OCI-M2 (cell line): ENCODE measurements at regions not wholly inside any gene's neighbourhood (a gene's known extent, or its start where the extent isn't known, plus 50 kb on each side); places are given as distances from the start of the nearest gene placed in this dataset.
"Not testable (repeated sequence)": the region's sequence is repeated elsewhere in the genome, so short reads cannot be mapped to it uniquely, and the experiment has no call there.

ENCODE experiments used
- DNase-seq: peaks from one replicate; lab custom pipeline; 2025; ENCODE audit not compliant: unreplicated experiment; lab: John Stamatoyannopoulos, UW

DNA sequence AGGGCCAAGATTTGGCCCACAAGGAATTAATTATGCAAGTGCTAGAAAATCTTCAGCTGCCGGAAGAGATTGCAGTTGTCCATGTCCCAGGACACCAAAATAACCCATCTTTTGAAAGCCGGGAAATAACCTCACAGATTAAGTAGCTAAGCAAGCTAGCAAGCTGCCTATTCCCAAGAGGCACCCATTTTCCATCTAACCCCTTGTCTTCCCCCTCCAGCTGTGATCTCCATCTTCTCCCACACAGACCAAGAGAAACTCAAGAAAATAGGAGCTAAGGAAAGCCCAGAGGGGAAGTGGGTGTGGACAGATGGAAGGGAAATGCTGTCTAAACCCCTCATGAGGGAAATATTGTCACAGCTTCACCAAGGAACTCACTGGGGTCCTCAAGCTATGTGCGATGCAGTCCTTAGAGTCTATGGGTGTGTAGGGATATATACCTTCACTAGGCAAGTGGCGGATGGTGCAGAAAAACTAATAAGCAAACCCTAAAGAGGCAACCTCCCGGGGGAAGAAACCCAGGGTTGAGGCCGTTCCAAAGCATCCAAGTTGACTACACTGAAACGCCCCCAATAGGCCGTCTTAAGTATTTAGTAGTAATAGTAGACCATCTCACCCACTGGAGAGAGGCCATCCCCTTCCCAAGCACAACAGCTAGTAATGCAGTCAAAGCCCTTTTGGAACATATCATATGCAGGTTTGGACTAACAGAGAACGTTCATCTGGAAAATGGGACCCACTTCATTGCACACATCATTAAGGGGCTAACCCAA is 64.3 kb upstream of the PRSS16 start:
- DNase-seq, result no peak

GRCh38 chr6:27187231-27188060 is 60.1 kb upstream of the PRSS16 start:
- DNase-seq, result no peak

GRCh38 chr6:27188061-27188884 is 59.2 kb upstream of the PRSS16 start:
- peak; percentile 68 for DNase-seq

- DNase-seq, result peak; percentile 68
Observed at GRCh38 chr6:27188885-27189418, 58.5 kb upstream of the PRSS16 start.

DNA sequence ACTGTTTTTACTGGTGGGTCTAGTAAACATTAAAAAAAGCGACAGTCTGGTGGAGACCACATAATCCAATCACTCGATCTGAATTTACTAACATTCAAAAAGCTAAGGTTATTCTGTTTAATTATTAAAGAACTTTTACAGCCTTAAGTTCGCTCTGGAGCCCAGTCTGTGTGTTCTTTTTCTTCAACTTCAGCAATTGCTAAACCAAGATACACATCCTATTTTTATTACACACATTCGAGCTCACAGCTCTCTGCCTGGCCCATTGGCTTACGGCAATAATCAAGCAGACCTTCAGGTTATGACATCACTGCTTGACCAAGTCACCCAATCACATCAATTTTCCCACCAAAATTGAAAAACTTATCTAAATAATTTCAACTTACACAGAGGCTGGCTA is 57.4 kb upstream of the PRSS16 start:
- DNase-seq, result no peak

- DNase-seq, result not testable (repeated sequence)
Observed at GRCh38 chr6:27194453-27194852, 53.0 kb upstream of the PRSS16 start.

- DNase-seq, result not testable (repeated sequence)
Observed at GRCh38 chr6:27195547-27195946, 52.0 kb upstream of the PRSS16 start.
